Common myeloid progenitor, CD34-positive (primary cell): ENCODE measurements at regions not wholly inside any gene's neighbourhood (a gene's known extent, or its start where the extent isn't known, plus 50 kb on each side); places are given as distances from the start of the nearest gene placed in this dataset.

Experiments used
- CTCF ChIA-PET: fragments of 350-600 bp; sonication (Branson Sonifier 250); formaldehyde crosslinking; loops from one replicate; lab custom pipeline; 2021; ENCODE audit warnings: antibody characterized with exemption; lab: Charles Lee
- POLR2A ChIA-PET: fragments of 350-600 bp; sonication (Branson Sonifier 250); formaldehyde crosslinking; loops from one replicate; lab custom pipeline; 2021; ENCODE audit warnings: antibody characterized with exemption; lab: Charles Lee
- DNase-seq, 3 donors: peaks; one replicate each; pipeline versions ENCODE4 v3.0.0 to v3.0.0-alpha.2; 2013
- H3K27ac ChIP-seq, 2 experiments: 1 replicate in 1 of 2; 2 replicates in 1 of 2; pipeline ENCODE4 v1.7.0; 2013; ENCODE audit warnings: inconsistent platforms in 2 of 2, low read length in 2 of 2, mild to moderate bottlenecking in 2 of 2, low read depth in 1 of 2, moderate library complexity in 1 of 2; ENCODE audit not compliant: severe bottlenecking in 2 of 2, insufficient read depth in 1 of 2, poor library complexity in 1 of 2
- H3K27me3 ChIP-seq, 5 experiments: replicated peaks in 2 of 5; 1 replicate in 3 of 5; 2 replicates in 2 of 5; pipeline versions ENCODE4 v1.6.1 to v1.7.0; 2013; ENCODE audit warnings: low read length in 4 of 5, mild to moderate bottlenecking in 2 of 5, moderate library complexity in 2 of 5, inconsistent platforms in 1 of 5; ENCODE audit not compliant: insufficient read depth in 5 of 5, control insufficient read depth in 4 of 5
- H3K36me3 ChIP-seq, 4 experiments: 1 replicate in 2 of 4; 2 replicates in 2 of 4; pipeline versions ENCODE4 v1.6.1 to v1.7.0; 2013; ENCODE audit warnings: low read length in 3 of 4, control low read depth in 1 of 4, mild to moderate bottlenecking in 1 of 4; ENCODE audit not compliant: control insufficient read depth in 4 of 4, insufficient read depth in 4 of 4
- H3K4me1 ChIP-seq, 4 experiments: 1 replicate in 3 of 4; 2 replicates in 1 of 4; pipeline versions ENCODE4 v1.6.1 to v1.7.1; 2013; ENCODE audit warnings: low read length in 3 of 4, mild to moderate bottlenecking in 3 of 4, control low read depth in 1 of 4, inconsistent platforms in 1 of 4, moderate library complexity in 1 of 4; ENCODE audit not compliant: control insufficient read depth in 4 of 4, insufficient read depth in 4 of 4; ENCODE audit errors: control extremely low read depth in 1 of 4
- H3K4me3 ChIP-seq, 7 experiments: 1 replicate in 4 of 7; 2 replicates in 3 of 7; pipeline versions ENCODE4 v1.5.1 to v1.7.0; 2013; ENCODE audit warnings: mild to moderate bottlenecking in 7 of 7, low read length in 6 of 7, moderate library complexity in 6 of 7, inconsistent platforms in 2 of 7, low read depth in 2 of 7, control low read depth in 1 of 7; ENCODE audit not compliant: insufficient read depth in 4 of 7, control insufficient read depth in 1 of 7; ENCODE audit errors: extremely low read depth in 1 of 7
- H3K9me3 ChIP-seq, 5 experiments: 1 replicate in 4 of 5; 2 replicates in 1 of 5; pipeline versions ENCODE4 v1.6.1 to v1.7.1; 2013; ENCODE audit warnings: low read length in 4 of 5, mild to moderate bottlenecking in 2 of 5, inconsistent platforms in 1 of 5, low read depth in 1 of 5, moderate library complexity in 1 of 5; ENCODE audit not compliant: control insufficient read depth in 4 of 5, insufficient read depth in 2 of 5; ENCODE audit errors: control extremely low read depth in 1 of 5
- WGBS: methylation state at CpG from one replicate; pipeline ENCODE4 v1.1.5; 2013; ENCODE audit not compliant: insufficient coverage; 5-methylcytosine and 5-hydroxymethylcytosine counted together

- Histone ChIP-seq H3K36me3 (no peaks in the 10 kb centered on the region), H3K27ac (no peak overlapping the region), H3K4me3 (no peak overlapping the region), H3K27me3 (no peaks in the 10 kb centered on the region), H3K4me1 (no peaks in the 10 kb centered on the region), H3K9me3 (no peaks in the 10 kb centered on the region)
- WGBS, result no CpG with 5 or more reads among the region's 1 CpG
- ChIA-PET POLR2A (no interaction called here), CTCF (no interaction called here)
- no peak for DNase-seq
These were observed 1996.9 kb downstream of the LRRC4C start for GRCh38 chr11:39462506-39462905.

- H3K4me3 ChIP-seq, result no peak overlapping the region
- no peak overlapping the region for H3K27ac ChIP-seq
- ChIA-PET CTCF (no interaction called here), POLR2A (no interaction called here)
- H3K4me1 ChIP-seq, result no peaks in the 10 kb centered on the region
- H3K9me3 ChIP-seq, result no peaks in the 10 kb centered on the region
- no peak for DNase-seq
- H3K36me3 ChIP-seq, result no peaks in the 10 kb centered on the region
- WGBS, result no CpG with 5 or more reads among the region's 1 CpG
- no peaks in the 10 kb centered on the region for H3K27me3 ChIP-seq
These were observed 1998.4 kb downstream of the LRRC4C start for GRCh38 chr11:39461066-39461465.

GRCh38 chr11:39459606-39460005 lies 1999.8 kb downstream of the LRRC4C start:
- Histone ChIP-seq H3K4me1 (no peaks in the 10 kb centered on the region), H3K36me3 (no peaks in the 10 kb centered on the region), H3K9me3 (no peaks in the 10 kb centered on the region), H3K4me3 (no peak overlapping the region), H3K27me3 (no peaks in the 10 kb centered on the region), H3K27ac (no peak overlapping the region)
- 93% methylated on average over 3 of the region's 6 CpGs for WGBS
- DNase-seq, result no peak
- CTCF ChIA-PET, result no interaction called here
- POLR2A ChIA-PET, result no interaction called here

- no peak overlapping the region for H3K4me3 ChIP-seq
- ChIA-PET CTCF (no interaction called here), POLR2A (interaction anchor here (0.6 kb wide), 1 partner anchor 138 kb away, joined by 3 read pairs; no protein-coding TSS in a partner anchor)
- 23% methylated on average over 2 of the region's 2 CpGs for WGBS
- no peak overlapping the region for H3K27ac ChIP-seq
- H3K27me3 ChIP-seq, result no peaks in the 10 kb centered on the region
- no peaks in the 10 kb centered on the region for H3K9me3 ChIP-seq
- no peaks in the 10 kb centered on the region for H3K4me1 ChIP-seq
- H3K36me3 ChIP-seq, result no peaks in the 10 kb centered on the region
- no peak for DNase-seq
These were observed 2001.0 kb downstream of the LRRC4C start for GRCh38 chr11:39458481-39458880.

- Histone ChIP-seq H3K4me1 (no peaks in the 10 kb centered on the region), H3K36me3 (no peaks in the 10 kb centered on the region), H3K4me3 (no peak overlapping the region), H3K9me3 (peaks cover 0 to 1% (median 0%) of the 10 kb centered on the region in 5 experiments), H3K27ac (no peak overlapping the region), H3K27me3 (no peaks in the 10 kb centered on the region)
- no peak for DNase-seq
- POLR2A ChIA-PET, result no interaction called here
- CTCF ChIA-PET, result no interaction called here
These were observed 2015.9 kb downstream of the LRRC4C start for GRCh38 chr11:39443424-39444022.

- Histone ChIP-seq H3K4me3 (no peak overlapping the region), H3K9me3 (peaks cover 0 to 1% (median 0%) of the 10 kb centered on the region in 5 experiments), H3K4me1 (no peaks in the 10 kb centered on the region), H3K27me3 (no peaks in the 10 kb centered on the region), H3K36me3 (no peaks in the 10 kb centered on the region), H3K27ac (no peak overlapping the region)
- WGBS, result 100% methylated on average over 10 of the region's 20 CpGs
- ChIA-PET POLR2A (no interaction called here), CTCF (no interaction called here)
- DNase-seq, result no peak
These were observed 2017.3 kb downstream of the LRRC4C start for GRCh38 chr11:39442177-39442576.

- ChIA-PET CTCF (no interaction called here), POLR2A (no interaction called here)
- Histone ChIP-seq H3K4me1 (no peaks in the 10 kb centered on the region), H3K4me3 (no peak overlapping the region), H3K27ac (no peak overlapping the region), H3K9me3 (no peaks in the 10 kb centered on the region), H3K36me3 (no peaks in the 10 kb centered on the region), H3K27me3 (no peaks in the 10 kb centered on the region)
- DNase-seq, result peak in 1 of 3 donors; percentile 1
- whole genome bisulfite sequencing, result 96% methylated on average over 3 of the region's 3 CpGs
These were observed 2023.8 kb downstream of the LRRC4C start for GRCh38 chr11:39435641-39436040.
